Keratinocyte (primary cell): ENCODE measurements at regions not wholly inside any gene's neighbourhood (a gene's known extent, or its start where the extent isn't known, plus 50 kb on each side); places are given as distances from the start of the nearest gene placed in this dataset.

Source experiments
- DNase-seq: peaks from one replicate; pipeline ENCODE4 v3.0.0-alpha.2; 2011; ENCODE audit warnings: low read depth, missing footprints, low spot score
- FAIRE-seq: peaks from 2 replicates; lab custom pipeline; 2011; peaks lifted over from hg19 to GRCh38; lab: Jason Lieb, UNC
- H2AFZ ChIP-seq: 2 replicates; pipeline ENCODE4 v1.6.0; 2012; ENCODE audit warnings: low read length, control low read depth, inconsistent platforms; ENCODE audit not compliant: control insufficient read depth
- H3K27ac ChIP-seq: 2 replicates; pipeline ENCODE4 v1.5.1; 2011; ENCODE audit warnings: low read length; ENCODE audit not compliant: control insufficient read depth, insufficient read depth
- H3K27me3 ChIP-seq: 3 replicates; pipeline ENCODE4 v1.6.0; 2011; ENCODE audit warnings: low read length; ENCODE audit not compliant: control insufficient read depth, insufficient read depth; ENCODE audit errors: extremely low read depth
- H3K36me3 ChIP-seq, 2 experiments: 2 replicates in 1 of 2; 3 replicates in 1 of 2; pipeline ENCODE4 v1.5.1; 2011; ENCODE audit warnings: low read length in 2 of 2, mild to moderate bottlenecking in 1 of 2; ENCODE audit not compliant: control insufficient read depth in 2 of 2, insufficient read depth in 2 of 2; ENCODE audit errors: extremely low read depth in 1 of 2
- H3K4me1 ChIP-seq: 3 replicates; pipeline ENCODE4 v1.5.1; 2011; ENCODE audit warnings: low read length; ENCODE audit not compliant: control insufficient read depth, insufficient read depth; ENCODE audit errors: extremely low read depth
- H3K4me2 ChIP-seq: 3 replicates; pipeline ENCODE4 v1.6.0; 2011; ENCODE audit warnings: low read depth, low read length; ENCODE audit not compliant: control insufficient read depth, insufficient read depth; ENCODE audit errors: extremely low read depth
- H3K4me3 ChIP-seq, 3 experiments: fragments of 200-600 bp in 1 of 3; sonication (generic) in 1 of 3; 2 replicates in 2 of 3; 3 replicates in 1 of 3; pipeline ENCODE4 v1.5.1; 2011 to 2016; ENCODE audit warnings: low read length in 3 of 3, mild to moderate bottlenecking in 3 of 3, control low read depth in 2 of 3, inconsistent platforms in 1 of 3, low read depth in 1 of 3, mixed read lengths in 1 of 3, mixed run types in 1 of 3, moderate library complexity in 1 of 3; ENCODE audit not compliant: control insufficient read depth in 2 of 3, insufficient read depth in 2 of 3; ENCODE audit errors: extremely low read depth in 1 of 3
- H3K79me2 ChIP-seq: 2 replicates; pipeline ENCODE4 v1.6.0; 2012; ENCODE audit warnings: low read length; ENCODE audit not compliant: control insufficient read depth, insufficient read depth
- H3K9ac ChIP-seq: 3 replicates; pipeline ENCODE4 v1.6.0; 2011; ENCODE audit warnings: low read length; ENCODE audit not compliant: control insufficient read depth, insufficient read depth; ENCODE audit errors: extremely low read depth
- H3K9me1 ChIP-seq: 3 replicates; pipeline ENCODE4 v1.6.0; 2011; ENCODE audit warnings: low read length; ENCODE audit not compliant: control insufficient read depth, insufficient read depth; ENCODE audit errors: extremely low read depth
- H3K9me3 ChIP-seq: 2 replicates; pipeline ENCODE4 v1.5.1; 2012; ENCODE audit warnings: low read depth, low read length; ENCODE audit not compliant: control insufficient read depth
- H4K20me1 ChIP-seq: 3 replicates; pipeline ENCODE4 v1.6.0; 2011; ENCODE audit warnings: low read length; ENCODE audit not compliant: control insufficient read depth, insufficient read depth; ENCODE audit errors: extremely low read depth
- EZH2 ChIP-seq: IDR thresholded peaks from one replicate; pipeline ENCODE4 v1.6.1; 2012; ENCODE audit warnings: inconsistent platforms, mild to moderate bottlenecking, low read length, moderate library complexity
- dilution Hi-C: fragments of 300-500 bp; cut with MboI; formaldehyde crosslinking; loops from one replicate; pipeline ENCODE4 v1.7.0; 2020; ENCODE audit warnings: low sequenced_read_pairs; ENCODE audit not compliant: extremely low pct_ligation_motif_present
- TF ChIP-seq, protein P1 (sequence below), 3 experiments: IDR thresholded peaks in 1 of 3; conservative IDR thresholded peaks in 1 of 3; optimal IDR thresholded peaks in 1 of 3; 2 replicates in 2 of 3; 3 replicates in 1 of 3; pipeline versions ENCODE3 to v1.5.1; 2011; ENCODE audit warnings: low read length in 3 of 3, mild to moderate bottlenecking in 3 of 3, moderate library complexity in 2 of 3, control low read depth in 1 of 3, inconsistent platforms in 1 of 3; ENCODE audit not compliant: insufficient read depth in 2 of 3; ENCODE audit errors: extremely low read depth in 1 of 3

DNA sequence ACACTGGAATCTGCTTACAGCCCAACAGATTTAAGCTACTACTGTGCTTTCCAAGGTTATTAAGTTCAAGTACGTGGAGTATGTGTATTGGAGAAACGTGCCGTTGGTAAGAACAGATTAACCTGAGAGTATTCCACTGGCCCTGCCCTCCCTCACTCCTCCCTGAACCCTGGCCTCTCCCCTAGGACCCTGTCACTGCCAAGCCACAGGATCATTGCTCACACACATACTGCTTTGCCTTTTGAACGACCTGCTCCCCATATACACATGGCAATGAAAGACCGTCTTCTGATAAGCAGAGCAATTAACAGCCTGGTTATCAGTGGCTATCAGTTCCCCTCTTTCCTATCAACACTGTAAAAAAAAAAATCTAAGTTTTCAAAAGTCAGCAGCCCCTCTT lies 458.9 kb upstream of the DYNLRB2 start:
- no peaks in the 10 kb centered on the region for H3K9me3 ChIP-seq
- no peaks in the 10 kb centered on the region for H3K79me2 ChIP-seq
- H3K36me3 ChIP-seq: no peaks in the 10 kb centered on the region
- no peak for DNase-seq
- no peaks in the 10 kb centered on the region for H3K9me1 ChIP-seq
- no peak overlapping the region for H3K9ac ChIP-seq
- H4K20me1 ChIP-seq: no peaks in the 10 kb centered on the region
- no peak overlapping the region for H2AFZ ChIP-seq
- no peak overlapping the region for H3K27ac ChIP-seq
- H3K4me2 ChIP-seq: no peak overlapping the region
- no peaks in the 10 kb centered on the region for H3K27me3 ChIP-seq
- H3K4me3 ChIP-seq: no peak overlapping the region
- TF ChIP-seq, protein P1, sequence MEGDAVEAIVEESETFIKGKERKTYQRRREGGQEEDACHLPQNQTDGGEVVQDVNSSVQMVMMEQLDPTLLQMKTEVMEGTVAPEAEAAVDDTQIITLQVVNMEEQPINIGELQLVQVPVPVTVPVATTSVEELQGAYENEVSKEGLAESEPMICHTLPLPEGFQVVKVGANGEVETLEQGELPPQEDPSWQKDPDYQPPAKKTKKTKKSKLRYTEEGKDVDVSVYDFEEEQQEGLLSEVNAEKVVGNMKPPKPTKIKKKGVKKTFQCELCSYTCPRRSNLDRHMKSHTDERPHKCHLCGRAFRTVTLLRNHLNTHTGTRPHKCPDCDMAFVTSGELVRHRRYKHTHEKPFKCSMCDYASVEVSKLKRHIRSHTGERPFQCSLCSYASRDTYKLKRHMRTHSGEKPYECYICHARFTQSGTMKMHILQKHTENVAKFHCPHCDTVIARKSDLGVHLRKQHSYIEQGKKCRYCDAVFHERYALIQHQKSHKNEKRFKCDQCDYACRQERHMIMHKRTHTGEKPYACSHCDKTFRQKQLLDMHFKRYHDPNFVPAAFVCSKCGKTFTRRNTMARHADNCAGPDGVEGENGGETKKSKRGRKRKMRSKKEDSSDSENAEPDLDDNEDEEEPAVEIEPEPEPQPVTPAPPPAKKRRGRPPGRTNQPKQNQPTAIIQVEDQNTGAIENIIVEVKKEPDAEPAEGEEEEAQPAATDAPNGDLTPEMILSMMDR (optimal IDR thresholded peaks at IDR 0.05 in 1 of 3, IDR thresholded peaks at IDR 0.05 in 1 of 3, conservative IDR thresholded peaks at IDR 0.05 in 1 of 3; ENCODE audit: extremely low read depth in 1 of 3, insufficient read depth in 2 of 3, low read length in 3 of 3): no peak
- no peak for TF ChIP-seq EZH2
- FAIRE-seq: no peak
- dilution Hi-C loops: no loop called here
- peaks cover 4% of the 10 kb centered on the region for H3K4me1 ChIP-seq

DNA sequence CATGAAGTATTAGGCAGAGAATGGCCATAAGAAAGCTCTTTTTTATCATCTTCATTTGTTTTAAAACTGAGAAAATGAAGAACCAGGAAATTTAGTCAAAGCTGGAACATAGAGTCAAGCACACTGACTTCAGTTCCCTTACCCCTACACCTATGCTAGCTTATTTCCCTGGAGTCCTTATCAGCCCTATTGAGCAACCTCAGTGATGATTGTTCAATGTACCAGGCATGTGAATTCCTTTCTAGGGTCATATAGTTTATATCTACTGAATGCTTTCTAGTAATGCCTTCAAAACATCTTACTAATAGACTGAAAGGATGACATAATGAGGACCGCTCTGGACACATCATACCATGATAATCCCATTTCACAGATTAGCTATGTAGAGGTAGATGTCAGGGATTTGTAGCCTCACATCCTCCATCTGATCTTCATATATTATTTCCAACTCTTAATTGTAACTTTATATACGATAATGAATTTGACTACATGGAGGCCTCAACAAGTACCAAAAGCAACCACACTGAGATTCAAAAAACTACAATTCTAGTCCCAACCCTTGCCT lies 460.4 kb upstream of the DYNLRB2 start:
- H3K9me1 ChIP-seq: no peaks in the 10 kb centered on the region
- H2AFZ ChIP-seq: no peak overlapping the region
- no peak overlapping the region for H3K4me2 ChIP-seq
- H3K9me3 ChIP-seq: no peaks in the 10 kb centered on the region
- no peak overlapping the region for H3K27ac ChIP-seq
- H3K79me2 ChIP-seq: no peaks in the 10 kb centered on the region
- no peaks in the 10 kb centered on the region for H3K36me3 ChIP-seq
- peaks cover 4% of the 10 kb centered on the region for H3K4me1 ChIP-seq
- FAIRE-seq (no peak), DNase-seq (no peak)
- no peak overlapping the region for H3K9ac ChIP-seq
- dilution Hi-C loops: no loop called here
- TF ChIP-seq EZH2: no peak
- TF ChIP-seq, protein P1 (optimal IDR thresholded peaks at IDR 0.05 in 1 of 3, IDR thresholded peaks at IDR 0.05 in 1 of 3, conservative IDR thresholded peaks at IDR 0.05 in 1 of 3; ENCODE audit: extremely low read depth in 1 of 3, insufficient read depth in 2 of 3, low read length in 3 of 3): no peak
- H4K20me1 ChIP-seq: no peaks in the 10 kb centered on the region
- H3K4me3 ChIP-seq: no peak overlapping the region
- H3K27me3 ChIP-seq: no peaks in the 10 kb centered on the region
